H9 (cell line): ENCODE measurements at regions not wholly inside any gene's neighbourhood (a gene's known extent, or its start where the extent isn't known, plus 50 kb on each side); places are given as distances from the start of the nearest gene placed in this dataset.

Experiments
- DNase-seq: peaks from one replicate; pipeline ENCODE4 v3.0.0-alpha.2; 2017
- H2AFZ ChIP-seq: one replicate; pipeline ENCODE4 v1.6.1; 2013; ENCODE audit warnings: mild to moderate bottlenecking, low read length, control low read depth, moderate library complexity
- H2AK5ac ChIP-seq: 2 replicates; pipeline ENCODE4 v1.6.1; 2013; ENCODE audit warnings: low read length, control low read depth, mixed read lengths; ENCODE audit not compliant: insufficient read length
- H2BK120ac ChIP-seq: one replicate; pipeline ENCODE4 v1.6.1; 2013; ENCODE audit warnings: low read depth, mild to moderate bottlenecking, low read length, control low read depth, inconsistent platforms; ENCODE audit not compliant: poor library complexity, severe bottlenecking
- H2BK12ac ChIP-seq: 2 replicates; pipeline ENCODE4 v1.6.1; 2013; ENCODE audit warnings: low read length, control low read depth, mixed read lengths, low read depth; ENCODE audit not compliant: insufficient read length
- H2BK15ac ChIP-seq: 2 replicates; pipeline ENCODE4 v1.6.1; 2013; ENCODE audit warnings: low read depth, low read length, control low read depth
- H2BK20ac ChIP-seq: one replicate; pipeline ENCODE4 v1.6.1; 2013; ENCODE audit warnings: low read depth, mild to moderate bottlenecking, low read length, control low read depth, inconsistent platforms; ENCODE audit not compliant: poor library complexity, severe bottlenecking
- H2BK5ac ChIP-seq: 2 replicates; pipeline ENCODE4 v1.6.1; 2013; ENCODE audit warnings: low read length, control low read depth, mixed read lengths; ENCODE audit not compliant: insufficient read length
- H3K14ac ChIP-seq: 2 replicates; pipeline ENCODE4 v1.6.1; 2013; ENCODE audit warnings: low read length, control low read depth; ENCODE audit not compliant: insufficient read depth
- H3K18ac ChIP-seq: 2 replicates; pipeline ENCODE4 v1.6.1; 2013; ENCODE audit warnings: low read depth, mild to moderate bottlenecking, mixed read lengths, low read length, control low read depth; ENCODE audit not compliant: insufficient read length
- H3K23ac ChIP-seq: 2 replicates; pipeline ENCODE4 v1.6.1; 2013; ENCODE audit warnings: low read length, control low read depth, mixed read lengths, low read depth; ENCODE audit not compliant: insufficient read length
- H3K23me2 ChIP-seq: 2 replicates; pipeline ENCODE4 v1.6.1; 2013; ENCODE audit warnings: low read depth, mild to moderate bottlenecking, mixed read lengths, low read length, control low read depth; ENCODE audit not compliant: insufficient read length, poor library complexity, severe bottlenecking
- H3K27ac ChIP-seq: 2 replicates; pipeline ENCODE4 v1.5.1; 2013; ENCODE audit warnings: low read length, control low read depth, mixed read lengths, low read depth; ENCODE audit not compliant: insufficient read length
- H3K27me3 ChIP-seq: 2 replicates; pipeline ENCODE4 v1.6.1; 2013; ENCODE audit warnings: low read length, control low read depth, inconsistent platforms; ENCODE audit not compliant: insufficient read depth
- H3K4ac ChIP-seq: 2 replicates; pipeline ENCODE4 v1.6.1; 2013; ENCODE audit warnings: low read depth, mild to moderate bottlenecking, control low read depth, inconsistent platforms, low read length, moderate library complexity
- H3K4me1 ChIP-seq: 2 replicates; pipeline ENCODE4 v1.6.1; 2013; ENCODE audit warnings: low read length, control low read depth, inconsistent platforms; ENCODE audit not compliant: insufficient read depth
- H3K4me2 ChIP-seq: 2 replicates; pipeline ENCODE4 v1.6.1; 2013; ENCODE audit warnings: low read length, control low read depth, mixed read lengths; ENCODE audit not compliant: insufficient read length, insufficient read depth
- H3K56ac ChIP-seq: 2 replicates; pipeline ENCODE4 v1.6.1; 2013; ENCODE audit warnings: low read depth, mild to moderate bottlenecking, mixed read lengths, low read length, control low read depth; ENCODE audit not compliant: insufficient read length
- H3K79me1 ChIP-seq: 2 replicates; pipeline ENCODE4 v1.6.1; 2013; ENCODE audit warnings: low read depth, mild to moderate bottlenecking, moderate library complexity, low read length, control low read depth, inconsistent platforms; ENCODE audit not compliant: insufficient read depth, poor library complexity, severe bottlenecking
- H3K79me2 ChIP-seq: 2 replicates; pipeline ENCODE4 v1.6.1; 2013; ENCODE audit warnings: low read length, control low read depth, inconsistent platforms; ENCODE audit not compliant: insufficient read depth
- H3K9ac ChIP-seq: 2 replicates; pipeline ENCODE4 v1.6.1; 2013; ENCODE audit warnings: low read length, control low read depth, mixed read lengths; ENCODE audit not compliant: insufficient read length; ENCODE audit errors: extremely low read depth
- H3K9me3 ChIP-seq: one replicate; pipeline ENCODE4 v1.6.1; 2013; ENCODE audit warnings: low read depth, low read length, inconsistent platforms; ENCODE audit not compliant: control insufficient read depth
- H3T11ph ChIP-seq: one replicate; pipeline ENCODE4 v1.6.1; 2013; ENCODE audit warnings: mild to moderate bottlenecking, low read length, control low read depth, inconsistent platforms
- H4K20me1 ChIP-seq: one replicate; pipeline ENCODE4 v1.6.1; 2013; ENCODE audit not compliant: control insufficient read depth, insufficient read length, insufficient read depth
- H4K5ac ChIP-seq: 2 replicates; pipeline ENCODE4 v1.6.1; 2013; ENCODE audit warnings: low read depth, mild to moderate bottlenecking, mixed read lengths, low read length, control low read depth; ENCODE audit not compliant: insufficient read length
- H4K8ac ChIP-seq: replicated peaks from 2 replicates; pipeline ENCODE4 v1.6.1; 2013; ENCODE audit warnings: low read length, control low read depth, mixed read lengths, low read depth; ENCODE audit not compliant: insufficient read length
- H4K91ac ChIP-seq: 2 replicates; pipeline ENCODE4 v1.6.1; 2013; ENCODE audit warnings: low read depth, mild to moderate bottlenecking, moderate library complexity, mixed read lengths, low read length, control low read depth; ENCODE audit not compliant: insufficient read length
- H3K27ac Mint-ChIP-seq, 3 experiments: 2 replicates in 2 of 3; 3 replicates in 1 of 3; pipeline ENCODE4 v1.8.0; 2020 to 2021; ENCODE audit warnings: mixed read lengths in 3 of 3, mild to moderate bottlenecking in 1 of 3, moderate library complexity in 1 of 3
- H3K27me3 Mint-ChIP-seq: 2 replicates; pipeline ENCODE4 v1.8.0; 2021; ENCODE audit warnings: low read depth, mild to moderate bottlenecking, moderate library complexity, mixed read lengths
- H3K36me3 Mint-ChIP-seq, 3 experiments: 2 replicates in 2 of 3; 3 replicates in 1 of 3; pipeline ENCODE4 v1.8.0; 2020 to 2021; ENCODE audit warnings: low read depth in 3 of 3, mixed read lengths in 3 of 3; ENCODE audit not compliant: insufficient read depth in 1 of 3
- H3K4me1 Mint-ChIP-seq, 2 experiments: 2 replicates each; pipeline ENCODE4 v1.8.0; 2020; ENCODE audit warnings: mixed read lengths in 2 of 2
- H3K4me3 Mint-ChIP-seq, 2 experiments: 2 replicates in 1 of 2; 3 replicates in 1 of 2; pipeline ENCODE4 v1.8.0; 2020 to 2021; ENCODE audit warnings: mild to moderate bottlenecking in 2 of 2, mixed read lengths in 2 of 2, moderate library complexity in 1 of 2
- H3K9me3 Mint-ChIP-seq, 2 experiments: 2 replicates in 1 of 2; 3 replicates in 1 of 2; pipeline ENCODE4 v1.8.0; 2020; ENCODE audit warnings: mild to moderate bottlenecking in 2 of 2, mixed read lengths in 2 of 2, moderate library complexity in 1 of 2
- WGBS: extraction: QIAGEN DNeasy Blood & Tissue Kit; methylation state at CpG from one replicate; pipeline ENCODE4 v1.1.7; 2013; ENCODE audit warnings: missing lambda C conversion rate, low lambda C conversion rate, mixed read lengths; ENCODE audit not compliant: insufficient read length; ENCODE audit errors: extremely low coverage; 5-methylcytosine and 5-hydroxymethylcytosine counted together
- TF ChIP-seq, protein P1 (sequence below): fragments of 200-600 bp; sonication (generic); conservative IDR thresholded peaks from 3 replicates; pipeline ENCODE4 v1.8.0; 2021; ENCODE audit warnings: antibody characterized with exemption, mild to moderate bottlenecking

- no peaks in the 10 kb centered on the region for H3K27me3 Mint-ChIP-seq
Observed at GRCh38 chr5:35478856-35479682, 138.6 kb upstream of the SPEF2 start.

More at GRCh38 chr5:35478856-35479682, 138.6 kb upstream of the SPEF2 start:
- H3K36me3 Mint-ChIP-seq: no peaks in the 10 kb centered on the region; a peak in 1 of 7 replicates
- peaks cover 2 to 3% of the 10 kb centered on the region in 2 experiments; a peak in 3 of 4 replicates for H3K4me1 Mint-ChIP-seq
- Histone ChIP-seq H2BK15ac (no peak overlapping the region), H3K4me1 (peaks cover 2% of the 10 kb centered on the region; the same call in 1 of the 2 replicates), H2BK12ac (no peak overlapping the region), H3K79me2 (no peaks in the 10 kb centered on the region), H2BK5ac (no peak overlapping the region), H3T11ph (no peak overlapping the region), H3K9ac (no peak overlapping the region), H4K91ac (no peak overlapping the region), H2AFZ (peak overlapping the region; percentile 14), H2AK5ac (no peak overlapping the region), H4K8ac (no peak overlapping the region), H3K18ac (no peak overlapping the region), H3K27me3 (no peaks in the 10 kb centered on the region), H3K23ac (no peak overlapping the region), H3K14ac (no peak overlapping the region), H4K20me1 (no peaks in the 10 kb centered on the region), H4K5ac (no peak overlapping the region), H3K23me2 (no peaks in the 10 kb centered on the region), H3K4me2 (no peak overlapping the region), H3K27ac (no peak overlapping the region), H2BK120ac (no peak overlapping the region), H3K56ac (no peak overlapping the region), H3K9me3 (no peaks in the 10 kb centered on the region), H3K4ac (no peak overlapping the region), H2BK20ac (no peak overlapping the region), H3K79me1 (no peaks in the 10 kb centered on the region)
- no peak overlapping the region for H3K4me3 Mint-ChIP-seq
- no CpG with 5 or more reads among the region's 5 CpGs for WGBS
- DNase-seq: no peak
- TF ChIP-seq, protein P1, sequence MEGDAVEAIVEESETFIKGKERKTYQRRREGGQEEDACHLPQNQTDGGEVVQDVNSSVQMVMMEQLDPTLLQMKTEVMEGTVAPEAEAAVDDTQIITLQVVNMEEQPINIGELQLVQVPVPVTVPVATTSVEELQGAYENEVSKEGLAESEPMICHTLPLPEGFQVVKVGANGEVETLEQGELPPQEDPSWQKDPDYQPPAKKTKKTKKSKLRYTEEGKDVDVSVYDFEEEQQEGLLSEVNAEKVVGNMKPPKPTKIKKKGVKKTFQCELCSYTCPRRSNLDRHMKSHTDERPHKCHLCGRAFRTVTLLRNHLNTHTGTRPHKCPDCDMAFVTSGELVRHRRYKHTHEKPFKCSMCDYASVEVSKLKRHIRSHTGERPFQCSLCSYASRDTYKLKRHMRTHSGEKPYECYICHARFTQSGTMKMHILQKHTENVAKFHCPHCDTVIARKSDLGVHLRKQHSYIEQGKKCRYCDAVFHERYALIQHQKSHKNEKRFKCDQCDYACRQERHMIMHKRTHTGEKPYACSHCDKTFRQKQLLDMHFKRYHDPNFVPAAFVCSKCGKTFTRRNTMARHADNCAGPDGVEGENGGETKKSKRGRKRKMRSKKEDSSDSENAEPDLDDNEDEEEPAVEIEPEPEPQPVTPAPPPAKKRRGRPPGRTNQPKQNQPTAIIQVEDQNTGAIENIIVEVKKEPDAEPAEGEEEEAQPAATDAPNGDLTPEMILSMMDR: no peak
- no peak overlapping the region for H3K27ac Mint-ChIP-seq
- peaks cover 0 to 2% of the 10 kb centered on the region in 2 experiments; a peak in 1 of 5 replicates for H3K9me3 Mint-ChIP-seq
